ENCODE measurements at regions not wholly inside any gene's neighbourhood (a gene's known extent, or its start where the extent isn't known, plus 50 kb on each side); places are given as distances from the start of the nearest gene placed in this dataset.

- no peaks in the 10 kb centered on the region for H3K9me3 Mint-ChIP-seq (ENCODE audit: low read depth)
- no peak for DNase-seq (ENCODE audit: low spot score, unreplicated experiment)
- peaks cover 45% of the 10 kb centered on the region for H3K27me3 Mint-ChIP-seq
Observed at GRCh38 chr22:19619144-19620009, 94.9 kb upstream of the SEPTIN5 start.

GRCh38 chr22:19620742-19621371 lies 93.4 kb upstream of the SEPTIN5 start:
- H3K27ac Mint-ChIP-seq, result no peak overlapping the region
- H3K36me3 Mint-ChIP-seq (ENCODE audit: insufficient read depth), result no peaks in the 10 kb centered on the region
- no peak for DNase-seq (ENCODE audit: low spot score, unreplicated experiment)
- H3K9me3 Mint-ChIP-seq (ENCODE audit: low read depth), result no peaks in the 10 kb centered on the region
- no peaks in the 10 kb centered on the region for H3K4me1 Mint-ChIP-seq (ENCODE audit: low read depth)
- TF ChIP-seq CTCF (IDR thresholded peaks at IDR 0.05; ENCODE audit: unreplicated experiment), result no peak
- H3K4me3 Mint-ChIP-seq (ENCODE audit: low read depth), result no peak overlapping the region
- H3K27me3 Mint-ChIP-seq, result peaks cover 39% of the 10 kb centered on the region

More at GRCh38 chr22:19619144-19620009, 94.9 kb upstream of the SEPTIN5 start:
- Mint-ChIP-seq H3K4me1 (ENCODE audit: low read depth) (peaks cover 3% of the 10 kb centered on the region), H3K4me3 (ENCODE audit: low read depth) (no peak overlapping the region), H3K27ac (no peak overlapping the region), H3K36me3 (ENCODE audit: insufficient read depth) (no peaks in the 10 kb centered on the region)
- no peak for TF ChIP-seq CTCF (IDR thresholded peaks at IDR 0.05; ENCODE audit: unreplicated experiment)

- H3K27me3 Mint-ChIP-seq, result peaks cover 39% of the 10 kb centered on the region
- H3K4me3 Mint-ChIP-seq (ENCODE audit: low read depth), result no peak overlapping the region
- H3K36me3 Mint-ChIP-seq (ENCODE audit: insufficient read depth), result no peaks in the 10 kb centered on the region
- no peak for DNase-seq (ENCODE audit: low spot score, unreplicated experiment)
- H3K9me3 Mint-ChIP-seq (ENCODE audit: low read depth), result no peaks in the 10 kb centered on the region
- no peak for TF ChIP-seq CTCF (IDR thresholded peaks at IDR 0.05; ENCODE audit: unreplicated experiment)
- H3K27ac Mint-ChIP-seq, result no peak overlapping the region
- no peaks in the 10 kb centered on the region for H3K4me1 Mint-ChIP-seq (ENCODE audit: low read depth)
Observed at GRCh38 chr22:19621373-19622060, 92.8 kb upstream of the SEPTIN5 start.

GRCh38 chr22:19622061-19622441 lies 92.3 kb upstream of the SEPTIN5 start:
- H3K27ac Mint-ChIP-seq, result no peak overlapping the region
- H3K27me3 Mint-ChIP-seq, result peaks cover 33% of the 10 kb centered on the region
- no peak for TF ChIP-seq CTCF (IDR thresholded peaks at IDR 0.05; ENCODE audit: unreplicated experiment)
- DNase-seq (ENCODE audit: low spot score, unreplicated experiment), result no peak
- H3K36me3 Mint-ChIP-seq (ENCODE audit: insufficient read depth), result no peaks in the 10 kb centered on the region
- H3K4me3 Mint-ChIP-seq (ENCODE audit: low read depth), result no peak overlapping the region
- H3K9me3 Mint-ChIP-seq (ENCODE audit: low read depth), result no peaks in the 10 kb centered on the region
- H3K4me1 Mint-ChIP-seq (ENCODE audit: low read depth), result no peaks in the 10 kb centered on the region

GRCh38 chr22:19625331-19626041 lies 88.8 kb upstream of the SEPTIN5 start:
- no peak overlapping the region for H3K27ac Mint-ChIP-seq

More at GRCh38 chr22:19625331-19626041, 88.8 kb upstream of the SEPTIN5 start:
- no peaks in the 10 kb centered on the region for H3K4me1 Mint-ChIP-seq (ENCODE audit: low read depth)
- DNase-seq (ENCODE audit: low spot score, unreplicated experiment), result no peak
- no peaks in the 10 kb centered on the region for H3K9me3 Mint-ChIP-seq (ENCODE audit: low read depth)
- H3K36me3 Mint-ChIP-seq (ENCODE audit: insufficient read depth), result no peaks in the 10 kb centered on the region
- TF ChIP-seq CTCF (IDR thresholded peaks at IDR 0.05; ENCODE audit: unreplicated experiment), result no peak
- peaks cover 23% of the 10 kb centered on the region for H3K27me3 Mint-ChIP-seq
- H3K4me3 Mint-ChIP-seq (ENCODE audit: low read depth), result no peak overlapping the region
